PC-9 (cell line): ENCODE measurements at regions not wholly inside any gene's neighbourhood (a gene's known extent, or its start where the extent isn't known, plus 50 kb on each side); places are given as distances from the start of the nearest gene placed in this dataset.

Source experiments
- EZH2 ChIP-seq: fragments of 200-600 bp; sonication (generic); IDR thresholded peaks from 2 replicates; pipeline ENCODE4 v1.8.0; 2017; ENCODE audit warnings: antibody characterized with exemption, low read depth
- TF ChIP-seq, protein P1 (sequence below): fragments of 200-600 bp; sonication (generic); conservative IDR thresholded peaks from 2 replicates; pipeline ENCODE4 v1.6.1; 2017; ENCODE audit warnings: mixed run types, antibody characterized with exemption, mild to moderate bottlenecking, moderate library complexity

DNA sequence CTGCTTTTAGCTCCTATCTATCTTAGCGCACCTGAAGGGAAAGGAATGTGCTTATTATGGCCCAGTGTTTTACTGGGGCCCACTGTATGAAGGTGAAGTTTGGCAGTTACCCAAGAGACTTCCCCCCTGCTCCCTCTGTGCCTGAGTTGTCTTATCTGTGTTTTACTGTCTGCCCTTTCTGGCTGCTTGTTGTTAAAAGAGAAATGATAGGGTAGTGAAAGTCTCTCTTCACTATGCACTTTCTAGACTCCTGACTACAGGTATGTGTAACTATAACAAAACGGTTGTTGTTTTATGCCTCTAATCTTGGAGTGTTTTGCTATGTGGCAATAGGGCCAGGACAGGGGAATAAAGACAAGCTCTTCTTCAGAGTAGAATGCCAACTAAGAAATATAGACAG is 326.9 kb downstream of the KIF20B start:
- TF ChIP-seq, protein P1, sequence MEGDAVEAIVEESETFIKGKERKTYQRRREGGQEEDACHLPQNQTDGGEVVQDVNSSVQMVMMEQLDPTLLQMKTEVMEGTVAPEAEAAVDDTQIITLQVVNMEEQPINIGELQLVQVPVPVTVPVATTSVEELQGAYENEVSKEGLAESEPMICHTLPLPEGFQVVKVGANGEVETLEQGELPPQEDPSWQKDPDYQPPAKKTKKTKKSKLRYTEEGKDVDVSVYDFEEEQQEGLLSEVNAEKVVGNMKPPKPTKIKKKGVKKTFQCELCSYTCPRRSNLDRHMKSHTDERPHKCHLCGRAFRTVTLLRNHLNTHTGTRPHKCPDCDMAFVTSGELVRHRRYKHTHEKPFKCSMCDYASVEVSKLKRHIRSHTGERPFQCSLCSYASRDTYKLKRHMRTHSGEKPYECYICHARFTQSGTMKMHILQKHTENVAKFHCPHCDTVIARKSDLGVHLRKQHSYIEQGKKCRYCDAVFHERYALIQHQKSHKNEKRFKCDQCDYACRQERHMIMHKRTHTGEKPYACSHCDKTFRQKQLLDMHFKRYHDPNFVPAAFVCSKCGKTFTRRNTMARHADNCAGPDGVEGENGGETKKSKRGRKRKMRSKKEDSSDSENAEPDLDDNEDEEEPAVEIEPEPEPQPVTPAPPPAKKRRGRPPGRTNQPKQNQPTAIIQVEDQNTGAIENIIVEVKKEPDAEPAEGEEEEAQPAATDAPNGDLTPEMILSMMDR = no peak
- TF ChIP-seq EZH2 = no peak
